Activated CD4-positive, alpha-beta T cell treated with anti-CD3 and anti-CD28 coated beads, Interleukin-2, amount 10 ng/mL, durations not matched to agents 7 days and 5 days (primary cell): ENCODE measurements at regions not wholly inside any gene's neighbourhood (a gene's known extent, or its start where the extent isn't known, plus 50 kb on each side); places are given as distances from the start of the nearest gene placed in this dataset.

ENCODE experiments used
- CTCF ChIA-PET: fragments of 350-600 bp; sonication (Branson Sonifier 250); formaldehyde crosslinking; loops from one replicate; lab custom pipeline; 2021; ENCODE audit warnings: antibody characterized with exemption; lab: Charles Lee
- POLR2A ChIA-PET: fragments of 350-600 bp; sonication (Branson Sonifier 250); formaldehyde crosslinking; loops from one replicate; lab custom pipeline; 2021; ENCODE audit warnings: antibody characterized with exemption; lab: Charles Lee
- DNase-seq: peaks from one replicate; pipeline ENCODE4 v3.0.0-alpha.2; 2020
- H3K27ac Mint-ChIP-seq: one replicate; pipeline ENCODE4 v1.8.0; 2021; ENCODE audit warnings: mild to moderate bottlenecking, moderate library complexity, mixed read lengths
- H3K27me3 Mint-ChIP-seq: one replicate; pipeline ENCODE4 v1.8.0; 2021; ENCODE audit warnings: mixed read lengths
- H3K36me3 Mint-ChIP-seq: one replicate; pipeline ENCODE4 v1.8.0; 2021; ENCODE audit warnings: low read depth, mixed read lengths
- H3K4me1 Mint-ChIP-seq: one replicate; pipeline ENCODE4 v1.8.0; 2021; ENCODE audit warnings: mixed read lengths
- H3K4me3 Mint-ChIP-seq: one replicate; pipeline ENCODE4 v1.8.0; 2021; ENCODE audit warnings: mild to moderate bottlenecking, moderate library complexity, mixed read lengths
- H3K9me3 Mint-ChIP-seq: one replicate; pipeline ENCODE4 v1.8.0; 2021; ENCODE audit warnings: mixed read lengths

DNA sequence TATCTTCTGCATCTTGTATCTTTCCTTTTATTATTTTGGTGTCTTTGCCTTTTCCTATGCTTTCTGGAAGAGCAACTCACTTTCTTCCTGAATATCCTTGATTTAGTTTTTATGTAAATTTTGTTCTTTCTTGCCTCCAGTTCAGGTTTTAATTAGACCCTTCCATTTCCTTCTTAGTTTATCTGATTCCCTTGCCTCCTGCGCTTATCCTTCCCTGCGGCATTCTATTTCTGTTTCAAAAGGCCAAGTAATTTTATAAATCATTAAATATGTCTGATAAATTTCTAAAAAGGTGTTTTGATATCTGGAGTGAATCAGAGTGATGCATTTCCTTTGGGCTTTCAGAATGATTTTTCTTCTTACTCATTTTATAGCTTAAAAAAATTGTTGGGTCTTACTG lies 167.7 kb upstream of the WDR11 start:
- H3K27me3 Mint-ChIP-seq: no peaks in the 10 kb centered on the region
- H3K9me3 Mint-ChIP-seq: no peaks in the 10 kb centered on the region
- ChIA-PET POLR2A (no interaction called here), CTCF (no interaction called here)
- H3K4me3 Mint-ChIP-seq: no peak overlapping the region
- H3K27ac Mint-ChIP-seq: no peak overlapping the region
- no peaks in the 10 kb centered on the region for H3K4me1 Mint-ChIP-seq
- no peaks in the 10 kb centered on the region for H3K36me3 Mint-ChIP-seq
- no peak for DNase-seq

DNA sequence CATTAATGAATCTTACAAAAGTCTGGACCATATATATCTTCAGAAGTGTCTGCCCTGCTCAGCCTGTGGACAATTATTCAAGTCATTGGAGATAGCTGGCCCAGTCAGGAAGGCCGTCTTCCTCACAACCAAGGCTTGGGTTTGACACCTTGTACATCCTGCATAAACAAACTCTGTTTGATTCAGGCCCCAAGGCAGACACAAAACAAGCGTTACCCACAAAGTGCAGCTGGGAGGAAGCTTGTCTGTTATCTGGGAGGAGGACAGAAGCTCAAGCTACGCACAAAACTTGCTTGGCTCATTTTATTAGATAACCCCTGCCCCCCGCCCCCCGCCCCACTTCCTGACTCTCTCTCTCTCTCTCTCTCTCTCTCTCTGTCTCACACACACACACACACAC lies 166.9 kb upstream of the WDR11 start:
- POLR2A ChIA-PET: no interaction called here

DNA sequence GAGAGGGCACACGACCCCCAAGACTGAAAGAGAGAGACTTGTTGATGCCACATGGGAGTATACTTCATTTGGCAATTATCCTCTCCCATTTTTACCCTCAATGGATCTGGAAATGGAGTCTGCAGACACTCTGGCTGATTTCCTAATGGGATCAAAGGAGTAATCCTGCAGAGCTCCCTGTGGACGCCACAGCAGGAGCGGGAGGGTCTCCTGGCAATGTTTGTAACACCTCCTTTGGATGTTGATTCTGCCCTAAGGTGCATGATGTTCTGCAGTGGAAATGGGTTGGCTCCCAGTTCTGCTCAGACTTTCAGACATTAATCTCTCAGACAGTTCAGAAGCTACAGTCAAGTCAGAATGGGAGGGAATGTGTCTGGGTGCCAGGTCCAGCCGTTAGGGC lies 166.0 kb upstream of the WDR11 start:
- no peak for DNase-seq
- Mint-ChIP-seq H3K27ac (no peak overlapping the region), H3K9me3 (no peaks in the 10 kb centered on the region), H3K36me3 (no peaks in the 10 kb centered on the region), H3K27me3 (no peaks in the 10 kb centered on the region), H3K4me1 (no peaks in the 10 kb centered on the region), H3K4me3 (no peak overlapping the region)
- ChIA-PET POLR2A (no interaction called here), CTCF (no interaction called here)

More for the DNA sequence above, 166.9 kb upstream of the WDR11 start:
- DNase-seq: no peak
- H3K27me3 Mint-ChIP-seq: no peaks in the 10 kb centered on the region
- CTCF ChIA-PET: no interaction called here
- no peaks in the 10 kb centered on the region for H3K36me3 Mint-ChIP-seq
- no peak overlapping the region for H3K4me3 Mint-ChIP-seq
- H3K4me1 Mint-ChIP-seq: no peaks in the 10 kb centered on the region
- no peaks in the 10 kb centered on the region for H3K9me3 Mint-ChIP-seq
- H3K27ac Mint-ChIP-seq: no peak overlapping the region

DNA sequence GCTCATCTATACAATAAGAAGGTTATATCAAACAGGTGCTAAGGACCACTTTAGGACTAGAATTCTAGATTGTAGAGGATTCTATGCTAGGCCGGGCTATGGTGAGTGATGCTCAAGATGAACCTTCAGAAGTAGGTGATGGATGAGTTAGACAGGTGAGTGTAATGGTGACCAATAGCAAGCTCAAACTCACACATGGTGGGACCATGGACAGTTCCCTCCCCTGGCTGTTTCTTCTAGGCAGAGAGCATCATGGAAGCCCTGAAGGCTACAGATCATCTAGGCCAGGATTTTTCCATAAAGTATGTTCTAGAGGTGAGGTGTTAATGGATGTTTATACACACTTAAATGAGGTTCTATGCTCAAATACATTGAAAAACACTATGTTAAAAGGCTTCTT lies 162.2 kb upstream of the WDR11 start:
- DNase-seq: no peak
- H3K36me3 Mint-ChIP-seq: no peaks in the 10 kb centered on the region
- H3K9me3 Mint-ChIP-seq: no peaks in the 10 kb centered on the region
- ChIA-PET POLR2A (no interaction called here), CTCF (interaction anchor here (0.9 kb wide), 1 partner anchor 8 kb away, joined by 3 read pairs; no protein-coding TSS in a partner anchor)
- H3K27ac Mint-ChIP-seq: no peak overlapping the region
- H3K4me1 Mint-ChIP-seq: peaks cover 5% of the 10 kb centered on the region
- H3K27me3 Mint-ChIP-seq: no peaks in the 10 kb centered on the region
- H3K4me3 Mint-ChIP-seq: no peak overlapping the region

DNA sequence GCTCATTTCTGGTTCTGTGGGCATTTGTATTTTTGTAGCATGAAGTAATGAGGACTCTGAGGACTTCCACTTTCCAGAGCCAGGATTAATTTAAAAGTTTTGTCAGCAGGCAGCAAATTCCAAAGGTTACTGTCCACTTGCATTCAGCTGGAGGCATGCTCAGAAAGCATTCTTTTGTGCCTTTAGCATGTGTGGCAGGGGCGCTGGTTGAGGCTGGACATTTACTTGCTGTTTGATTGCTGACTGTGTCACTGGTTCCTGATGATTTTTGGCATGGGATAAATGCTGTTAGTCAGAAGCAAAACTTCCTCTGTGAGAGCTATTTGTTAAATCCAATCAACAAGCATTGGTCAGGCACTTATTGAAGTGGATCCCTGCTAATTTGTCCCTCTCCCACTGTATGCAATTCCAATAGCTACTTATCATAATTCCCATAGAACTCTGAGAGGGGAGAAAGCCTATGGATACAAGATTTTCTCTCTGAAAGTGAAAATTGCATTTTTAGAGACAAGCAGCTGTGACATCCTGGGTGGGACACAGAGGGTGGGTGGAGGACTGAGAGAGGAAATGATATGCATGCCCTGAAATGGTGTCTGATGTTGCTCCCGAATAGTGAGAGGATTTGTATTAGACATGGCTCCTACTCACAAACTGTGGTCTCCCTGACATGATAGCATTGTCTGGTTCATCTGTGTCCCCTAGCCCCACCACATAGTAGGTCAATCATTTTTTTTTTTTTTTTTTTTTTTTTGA lies 161.2 kb upstream of the WDR11 start:
- POLR2A ChIA-PET: no interaction called here
- no peaks in the 10 kb centered on the region for H3K9me3 Mint-ChIP-seq
- no peaks in the 10 kb centered on the region for H3K36me3 Mint-ChIP-seq

DNA sequence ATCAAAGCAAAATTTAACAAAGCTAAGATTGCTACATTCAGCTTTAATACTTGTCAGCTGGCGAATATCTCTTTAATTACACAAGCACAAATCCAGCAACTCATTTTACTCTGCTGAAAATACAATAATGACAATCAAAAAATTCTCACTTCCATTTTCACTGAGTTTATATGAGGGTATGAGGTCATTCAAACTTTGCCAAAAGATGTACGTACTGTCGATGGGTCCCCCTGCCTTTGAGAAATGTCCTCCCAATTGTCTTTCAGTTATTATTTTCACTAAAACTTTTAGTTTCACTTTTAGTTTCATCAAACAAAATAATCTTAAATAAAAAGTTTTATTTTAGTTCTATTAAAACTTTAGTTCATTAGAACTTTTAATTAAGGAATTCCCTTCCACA lies 159.5 kb upstream of the WDR11 start:
- DNase-seq: no peak
- Mint-ChIP-seq H3K4me3 (peak overlapping the region; percentile 16), H3K9me3 (peaks cover 1% of the 10 kb centered on the region), H3K27ac (no peak overlapping the region), H3K4me1 (peaks cover 5% of the 10 kb centered on the region), H3K27me3 (no peaks in the 10 kb centered on the region), H3K36me3 (no peaks in the 10 kb centered on the region)
- CTCF ChIA-PET: no interaction called here
- POLR2A ChIA-PET: no interaction called here

More for the DNA sequence above, 161.2 kb upstream of the WDR11 start:
- H3K27ac Mint-ChIP-seq: no peak overlapping the region
- no peak for DNase-seq
- no peak overlapping the region for H3K4me3 Mint-ChIP-seq
- H3K27me3 Mint-ChIP-seq: no peaks in the 10 kb centered on the region
- H3K4me1 Mint-ChIP-seq: peaks cover 5% of the 10 kb centered on the region
- CTCF ChIA-PET: no interaction called here

DNA sequence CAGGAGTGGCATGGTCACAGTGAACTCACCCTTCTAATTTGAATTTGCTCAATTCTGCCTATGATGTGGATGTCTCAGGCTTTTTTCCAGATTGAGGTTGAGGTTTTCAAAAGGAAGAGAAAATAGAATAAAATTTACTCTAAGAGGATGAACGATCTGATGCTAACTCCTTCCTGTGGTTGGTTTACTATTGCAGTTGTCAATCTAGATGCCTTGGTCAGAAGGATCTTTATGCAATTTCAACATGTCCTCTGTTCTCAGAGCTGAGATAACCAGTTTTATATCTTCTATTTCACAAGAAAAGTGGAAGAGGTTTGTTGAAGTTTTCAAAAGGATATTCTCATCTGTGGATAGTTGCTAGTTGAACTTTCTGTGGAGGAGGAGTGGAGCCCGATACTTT lies 150.7 kb upstream of the WDR11 start:
- CTCF ChIA-PET: interaction anchor here (0.7 kb wide), 1 partner anchor 198 kb away, joined by 3 read pairs; no protein-coding TSS in a partner anchor
- no peak overlapping the region for H3K4me3 Mint-ChIP-seq
- H3K4me1 Mint-ChIP-seq: no peaks in the 10 kb centered on the region
- no peak overlapping the region for H3K27ac Mint-ChIP-seq
- H3K36me3 Mint-ChIP-seq: no peaks in the 10 kb centered on the region
- no peak for DNase-seq
- H3K27me3 Mint-ChIP-seq: no peaks in the 10 kb centered on the region
- peaks cover 19% of the 10 kb centered on the region for H3K9me3 Mint-ChIP-seq
- POLR2A ChIA-PET: no interaction called here

- no peak overlapping the region for H3K27ac Mint-ChIP-seq
- no peak overlapping the region for H3K4me3 Mint-ChIP-seq
- CTCF ChIA-PET: no interaction called here
- POLR2A ChIA-PET: no interaction called here
- DNase-seq: no peak
- no peaks in the 10 kb centered on the region for H3K36me3 Mint-ChIP-seq
- H3K27me3 Mint-ChIP-seq: no peaks in the 10 kb centered on the region
- no peaks in the 10 kb centered on the region for H3K4me1 Mint-ChIP-seq
- peaks cover 19% of the 10 kb centered on the region for H3K9me3 Mint-ChIP-seq
Observed at GRCh38 chr10:120701381-120701780, 149.8 kb upstream of the WDR11 start.

GRCh38 chr10:120702032-120702431 lies 149.1 kb upstream of the WDR11 start:
- Mint-ChIP-seq H3K27me3 (no peaks in the 10 kb centered on the region), H3K27ac (no peak overlapping the region), H3K4me1 (no peaks in the 10 kb centered on the region), H3K4me3 (no peak overlapping the region), H3K36me3 (no peaks in the 10 kb centered on the region), H3K9me3 (peaks cover 14% of the 10 kb centered on the region)
- ChIA-PET CTCF (no interaction called here), POLR2A (no interaction called here)
- DNase-seq: no peak

- H3K4me1 Mint-ChIP-seq: no peaks in the 10 kb centered on the region
- H3K4me3 Mint-ChIP-seq: no peak overlapping the region
- POLR2A ChIA-PET: no interaction called here
- H3K9me3 Mint-ChIP-seq: no peaks in the 10 kb centered on the region
- no peak for DNase-seq
- H3K27ac Mint-ChIP-seq: no peak overlapping the region
- no peaks in the 10 kb centered on the region for H3K27me3 Mint-ChIP-seq
- CTCF ChIA-PET: no interaction called here
- H3K36me3 Mint-ChIP-seq: no peaks in the 10 kb centered on the region
Observed at GRCh38 chr10:120705309-120705708, 145.9 kb upstream of the WDR11 start.

GRCh38 chr10:120710076-120710475 lies 141.1 kb upstream of the WDR11 start:
- H3K4me3 Mint-ChIP-seq: no peak overlapping the region
- no peaks in the 10 kb centered on the region for H3K9me3 Mint-ChIP-seq
- no peaks in the 10 kb centered on the region for H3K4me1 Mint-ChIP-seq
- CTCF ChIA-PET: no interaction called here
- no peak for DNase-seq
- POLR2A ChIA-PET: no interaction called here
- no peak overlapping the region for H3K27ac Mint-ChIP-seq
- no peaks in the 10 kb centered on the region for H3K27me3 Mint-ChIP-seq
- H3K36me3 Mint-ChIP-seq: no peaks in the 10 kb centered on the region

DNA sequence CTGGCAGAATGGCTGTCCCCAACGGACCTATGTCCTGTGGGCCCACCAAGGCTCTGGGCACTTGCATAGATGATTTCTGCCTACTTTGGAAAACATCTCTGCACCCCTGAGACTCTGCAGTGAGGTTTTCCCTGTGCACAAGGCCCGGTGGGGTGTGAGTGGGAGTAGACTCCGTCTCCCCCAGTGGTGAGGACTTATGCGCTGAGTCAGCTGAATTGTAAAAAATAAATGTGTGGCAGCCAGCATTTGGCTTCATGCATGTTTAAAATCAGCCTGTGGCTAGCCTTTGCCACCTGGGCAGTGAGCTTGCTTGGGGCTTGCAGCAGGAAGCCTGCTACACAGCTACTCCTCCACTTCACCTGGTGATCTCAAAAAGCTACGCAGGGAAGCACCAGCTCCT lies 139.3 kb upstream of the WDR11 start:
- ChIA-PET CTCF (interaction anchor here (1.3 kb wide), 1 partner anchor 24 kb away, joined by 3 read pairs; no protein-coding TSS in a partner anchor), POLR2A (no interaction called here)
- no peak overlapping the region for H3K27ac Mint-ChIP-seq
- DNase-seq: no peak
- no peaks in the 10 kb centered on the region for H3K36me3 Mint-ChIP-seq
- no peaks in the 10 kb centered on the region for H3K27me3 Mint-ChIP-seq
- no peak overlapping the region for H3K4me3 Mint-ChIP-seq
- no peaks in the 10 kb centered on the region for H3K4me1 Mint-ChIP-seq
- no peaks in the 10 kb centered on the region for H3K9me3 Mint-ChIP-seq

DNA sequence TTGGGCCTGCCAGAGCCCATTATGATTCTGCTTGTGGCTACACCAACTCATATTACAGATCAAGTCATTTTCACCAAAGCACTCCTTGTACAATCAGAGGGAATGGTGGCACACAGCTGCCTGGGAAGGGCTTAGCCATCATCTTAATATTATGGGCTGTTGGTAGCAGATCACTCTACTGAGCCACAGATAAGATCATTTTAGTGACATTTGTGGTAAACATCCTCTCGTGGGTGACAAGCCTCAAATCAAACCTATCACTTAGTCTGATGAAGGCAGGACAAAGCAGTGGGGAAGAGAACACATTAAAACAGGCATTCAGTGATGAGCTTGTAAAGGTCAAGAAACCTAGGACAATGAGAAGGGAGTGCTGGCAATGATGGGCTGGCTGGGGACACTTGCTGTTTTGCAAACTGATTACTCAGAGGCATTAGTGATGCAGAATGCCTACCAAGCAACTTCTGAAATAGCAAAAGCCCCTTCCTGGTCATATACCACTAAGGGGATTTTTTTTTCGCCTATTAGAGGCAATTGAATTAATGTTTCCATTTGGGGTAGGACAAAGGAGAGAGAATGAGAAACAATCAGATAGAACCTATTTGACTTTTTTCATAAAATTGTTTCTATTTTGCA lies 137.5 kb upstream of the WDR11 start:
- Mint-ChIP-seq H3K27ac (no peak overlapping the region), H3K9me3 (no peaks in the 10 kb centered on the region), H3K4me1 (no peaks in the 10 kb centered on the region), H3K36me3 (no peaks in the 10 kb centered on the region), H3K27me3 (no peaks in the 10 kb centered on the region), H3K4me3 (no peak overlapping the region)
- CTCF ChIA-PET: no interaction called here
- POLR2A ChIA-PET: no interaction called here
- no peak for DNase-seq
